K562 (cell line): ENCODE measurements at regions not wholly inside any gene's neighbourhood (a gene's known extent, or its start where the extent isn't known, plus 50 kb on each side); places are given as distances from the start of the nearest gene placed in this dataset.

Source experiments
- ATAC-seq: fragments of 200-7000 bp; cut with Tn5 transposase; 3 replicates; pipeline ENCODE4 v1.9.1; 2020; ENCODE audit warnings: moderate library complexity
- BruUV-seq: library from RNA; stranded (reverse); fragments of 400-500 nt; replicated peaks from 2 replicates; lab custom pipeline; 2021; lab: Mats Ljungman, UMichigan
- CTCF ChIA-PET: fragments of 300-600 bp; formaldehyde crosslinking; extraction: SDS; loops from one replicate; lab custom pipeline; 2021; ENCODE audit warnings: low intra/inter-chr PET ratio; lab: Yijun Ruan, JAX
- POLR2A ChIA-PET: fragments of 300-600, 350-650 bp; sonication (Branson Sonifier 250); formaldehyde crosslinking; extraction: SDS; loops from one replicate; lab custom pipeline; 2021; ENCODE audit warnings: antibody characterized with exemption, inconsistent platforms; lab: Yijun Ruan, JAX
- DNase-seq, 4 experiments: peaks; one replicate each; pipeline versions ENCODE4 v3.0.0 to v3.0.0-alpha.2; 2011 to 2018; ENCODE audit warnings: low spot score in 3 of 4, mixed read lengths in 3 of 4; ENCODE audit errors: extremely low read depth in 1 of 4
- FAIRE-seq: peaks from 2 replicates; lab custom pipeline; 2011; peaks lifted over from hg19 to GRCh38; lab: Jason Lieb, UNC
- H2AFZ ChIP-seq: 2 replicates; pipeline ENCODE4 v1.6.0; 2011; ENCODE audit warnings: low read depth, low read length, control low read depth, inconsistent platforms
- H3K27ac ChIP-seq: fragments of 200-600 bp; 3 replicates; pipeline ENCODE4 v1.8.0; 2011; ENCODE audit warnings: low read depth, mild to moderate bottlenecking, control low read depth, inconsistent platforms, low read length, moderate library complexity, mixed read lengths; ENCODE audit errors: extremely low read depth
- H3K27me3 ChIP-seq, 2 experiments: fragments of 300-600 bp in 1 of 2; 2 replicates in 1 of 2; 3 replicates in 1 of 2; pipeline versions ENCODE4 v1.6.0 to v1.8.0; 2011; ENCODE audit warnings: inconsistent platforms in 2 of 2, low read length in 2 of 2, mild to moderate bottlenecking in 1 of 2, mixed read lengths in 1 of 2, moderate library complexity in 1 of 2; ENCODE audit not compliant: control insufficient read depth in 2 of 2, insufficient read depth in 2 of 2
- H3K36me3 ChIP-seq: fragments of 300-600 bp; 3 replicates; pipeline ENCODE4 v1.8.0; 2011; ENCODE audit warnings: mild to moderate bottlenecking, low read length, inconsistent platforms; ENCODE audit not compliant: control insufficient read depth, insufficient read depth
- H3K4me1 ChIP-seq, 2 experiments: fragments of 200-600 bp in 1 of 2; replicated peaks in 1 of 2; 2 replicates in 1 of 2; 3 replicates in 1 of 2; pipeline versions ENCODE4 v1.5.1 to v1.8.0; 2011; ENCODE audit warnings: inconsistent platforms in 2 of 2, low read length in 2 of 2, mild to moderate bottlenecking in 1 of 2, mixed read lengths in 1 of 2, moderate library complexity in 1 of 2; ENCODE audit not compliant: control insufficient read depth in 2 of 2, insufficient read depth in 2 of 2
- H3K4me2 ChIP-seq: 2 replicates; pipeline ENCODE4 v1.6.1; 2011; ENCODE audit warnings: low read length, control low read depth, inconsistent platforms, mixed read lengths; ENCODE audit not compliant: insufficient read depth
- H3K4me3 ChIP-seq: fragments of 200-600 bp; sonication (generic), shearing (Covaris generic); 2 replicates; pipeline ENCODE4 v1.5.1; 2016; ENCODE audit warnings: control low read depth, inconsistent platforms
- H3K79me2 ChIP-seq: fragments of 200-600 bp; 3 replicates; pipeline ENCODE4 v1.8.0; 2011; ENCODE audit warnings: low read length, inconsistent platforms; ENCODE audit not compliant: control insufficient read depth, insufficient read depth
- H3K9ac ChIP-seq, 2 experiments: 2 replicates each; pipeline versions ENCODE4 v1.6.0 to v1.6.1; 2011; ENCODE audit warnings: low read depth in 2 of 2, low read length in 2 of 2, control low read depth in 1 of 2, inconsistent platforms in 1 of 2, mild to moderate bottlenecking in 1 of 2, mixed read lengths in 1 of 2; ENCODE audit not compliant: insufficient read depth in 1 of 2
- H3K9me1 ChIP-seq: one replicate; pipeline ENCODE4 v1.6.0; 2011; ENCODE audit warnings: inconsistent platforms, mild to moderate bottlenecking, low read length, moderate library complexity; ENCODE audit not compliant: control insufficient read depth, insufficient read depth
- H3K9me3 ChIP-seq: replicated peaks from 2 replicates; pipeline ENCODE4 v1.5.1; 2011; ENCODE audit warnings: low read depth, low read length, inconsistent platforms; ENCODE audit not compliant: control insufficient read depth, insufficient read depth
- H4K20me1 ChIP-seq: replicated peaks from 2 replicates; pipeline ENCODE4 v1.6.1; 2011; ENCODE audit warnings: low read length, inconsistent platforms, mixed read lengths; ENCODE audit not compliant: control insufficient read depth, insufficient read depth
- ATF1 ChIP-seq, 2 experiments: fragments of 450-650 bp in 1 of 2; IDR thresholded peaks; 2 replicates each; pipeline ENCODE4 v1.6.1; 2016; ENCODE audit warnings: missing compliant biosample characterization in 1 of 2, missing genetic modification characterization in 1 of 2
- ATF6 ChIP-seq: sonication (generic); formaldehyde crosslinking; IDR thresholded peaks from 2 replicates; pipeline ENCODE4 v1.4.0; 2020; ENCODE audit warnings: mild to moderate bottlenecking, missing genetic modification reagents
- DNMT1 ChIP-seq: fragments of 450-650 bp; IDR thresholded peaks from 2 replicates; pipeline ENCODE4 v1.6.1; 2016; ENCODE audit warnings: antibody characterized with exemption, mild to moderate bottlenecking
- FOXA3 ChIP-seq, 2 experiments: fragments of 450-650 bp in 1 of 2; sonication (generic) in 1 of 2; formaldehyde crosslinking; IDR thresholded peaks in 1 of 2; conservative IDR thresholded peaks in 1 of 2; 2 replicates each; pipeline versions ENCODE4 v1.4.0 to v1.8.0; 2020 to 2022; ENCODE audit warnings: mild to moderate bottlenecking in 2 of 2, missing genetic modification reagents in 1 of 2
- HDAC6 ChIP-seq: IDR thresholded peaks from 2 replicates; pipeline ENCODE4 v1.6.1; 2012; ENCODE audit warnings: low read depth, mild to moderate bottlenecking, control low read depth, inconsistent platforms, low read length, moderate library complexity
- L3MBTL2 ChIP-seq: fragments of 450-650 bp; IDR thresholded peaks from 2 replicates; pipeline ENCODE4 v1.6.1; 2016; ENCODE audit warnings: mild to moderate bottlenecking, moderate library complexity
- MAFG ChIP-seq: fragments of 450-650 bp; conservative IDR thresholded peaks from 2 replicates; pipeline ENCODE4 v1.6.1; 2016; ENCODE audit warnings: missing genetic modification characterization, missing compliant biosample characterization
- MXI1 ChIP-seq: IDR thresholded peaks from 2 replicates; pipeline ENCODE4 v1.6.1; 2011; ENCODE audit warnings: low read depth, mild to moderate bottlenecking, improper control_type of control experiment, low read length
- SFPQ ChIP-seq: fragments of 200-400 bp; formaldehyde crosslinking; IDR thresholded peaks from 2 replicates; pipeline ENCODE4 v1.6.1; 2017; ENCODE audit warnings: mild to moderate bottlenecking, low read depth, low read length, moderate library complexity
- SMARCA4 ChIP-seq: fragments of 450-650 bp; IDR thresholded peaks from 2 replicates; pipeline ENCODE4 v1.6.1; 2016
- STAT6 ChIP-seq: sonication (generic); formaldehyde crosslinking; IDR thresholded peaks from 2 replicates; pipeline ENCODE4 v1.8.1; 2023; ENCODE audit warnings: mild to moderate bottlenecking, missing genetic modification reagents
- TGIF2 ChIP-seq: sonication (generic); formaldehyde crosslinking; IDR thresholded peaks from 2 replicates; pipeline ENCODE4 v1.8.1; 2022; ENCODE audit warnings: mild to moderate bottlenecking, missing genetic modification reagents, moderate library complexity
- ZNF124 ChIP-seq: sonication (generic); formaldehyde crosslinking; IDR thresholded peaks from 2 replicates; pipeline ENCODE4 v1.8.1; 2022; ENCODE audit warnings: missing genetic modification reagents
- ZNF311 ChIP-seq: fragments of 250-450 bp; sonication (Bioruptor Pico); IDR thresholded peaks from 2 replicates; pipeline ENCODE4 v1.4.0; 2020; ENCODE audit warnings: mild to moderate bottlenecking, moderate library complexity
- ZNF717 ChIP-seq: fragments of 250-450 bp; sonication (Bioruptor Pico); IDR thresholded peaks from 2 replicates; pipeline ENCODE4 v1.5.0; 2021
- WGBS: fragments of 100-300 bp; shearing (Covaris generic); methylation state at CpG from one replicate; pipeline ENCODE4 v1.1.6; 2016; ENCODE audit warnings: low coverage, mixed read lengths; ENCODE audit not compliant: insufficient coverage; ENCODE audit errors: missing lambda C conversion rate; 5-methylcytosine and 5-hydroxymethylcytosine counted together
- in situ Hi-C: fragments of 300-500 bp; cut with MboI; formaldehyde crosslinking; loops from 4 replicates; pipeline ENCODE4 v1.15.0; 2018; ENCODE audit warnings: inconsistent platforms, mixed read lengths
- intact Hi-C: fragments of 100-400 bp; cut with micrococcal nuclease; formaldehyde crosslinking; loops from 2 replicates; pipeline ENCODE4 v1.14.2; 2022

GRCh38 chr4:10311939-10312338, 145.3 kb downstream of the ZNF518B start:
- Histone ChIP-seq H3K36me3 (no peaks in the 10 kb centered on the region), H3K9me3 (no peaks in the 10 kb centered on the region), H4K20me1 (no peaks in the 10 kb centered on the region), H3K27me3 (no peaks in the 10 kb centered on the region), H3K9me1 (no peaks in the 10 kb centered on the region), H3K4me3 (no peak overlapping the region), H3K4me1 (peaks cover 0 to 10% of the 10 kb centered on the region in 2 experiments; a peak in 2 of 5 replicates), H3K27ac (no peak overlapping the region), H3K4me2 (no peak overlapping the region), H2AFZ (0 out of 2 replicates have a peak overlapping the region, but pooled peaks have one; percentile 33), H3K9ac (no peak overlapping the region), H3K79me2 (no peaks in the 10 kb centered on the region)
- no TSS peak for BruUV-seq
- ChIA-PET POLR2A (interaction anchor here (1.2 kb wide), 1 partner anchor 18 kb away, joined by 3 read pairs; no protein-coding TSS in a partner anchor), CTCF (no interaction called here)
- in situ Hi-C loops, result no loop called here
- FAIRE-seq (no peak), ATAC-seq (peak; percentile 58), DNase-seq (peak in 1 of 4 experiments; percentile 19)
- WGBS, result 37% methylated on average over 4 of the region's 4 CpGs
- intact Hi-C loops, result no loop called here
- TF ChIP-seq ZNF311 (CRISPR knock-in tag) (no peak), FOXA3 (CRISPR knock-in tag; conservative IDR thresholded peaks at IDR 0.05 in 1 of 2, IDR thresholded peaks at IDR 0.05 in 1 of 2) (no peak), ZNF717 (no peak), ATF6 (CRISPR knock-in tag) (no peak), ZNF124 (no peak), TGIF2 (CRISPR knock-in tag) (no peak), DNMT1 (no peak), MAFG (tag) (no peak), ATF1 (CRISPR knock-in tag; IDR thresholded peaks at IDR 0.05) (no peak), ATF1 (tag; IDR thresholded peaks at IDR 0.05) (no peak), STAT6 (no peak), HDAC6 (no peak), MXI1 (no peak), SMARCA4 (no peak), SFPQ (no peak), L3MBTL2 (no peak)
